ENCODE measurements at regions not wholly inside any gene's neighbourhood (a gene's known extent, or its start where the extent isn't known, plus 50 kb on each side); places are given as distances from the start of the nearest gene placed in this dataset.

DNA sequence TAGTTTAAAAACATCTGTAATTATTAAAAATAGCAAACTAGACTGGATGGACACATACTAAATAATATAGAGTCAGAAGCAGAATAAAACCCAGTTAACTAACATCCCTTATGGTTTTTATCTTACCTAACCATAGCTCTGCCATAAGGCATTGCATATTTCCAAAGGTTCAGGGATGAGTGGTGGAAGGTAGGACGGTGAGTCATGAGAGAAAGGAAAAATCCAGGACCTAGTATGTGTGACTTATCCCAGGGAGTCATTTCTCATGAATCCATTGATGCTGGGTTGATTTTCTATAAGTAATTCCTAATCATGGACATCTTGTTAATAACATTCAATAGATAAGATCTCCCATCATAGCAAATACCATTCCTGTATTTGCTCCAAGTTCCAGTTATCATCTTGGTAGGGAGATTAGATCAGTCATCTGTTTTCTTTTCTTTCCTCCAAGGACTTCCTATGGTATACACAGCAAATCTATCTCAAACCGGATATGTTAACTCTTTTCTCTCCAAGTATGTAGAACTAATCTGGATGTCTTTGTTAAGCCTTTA is 490.7 kb upstream of the B3GALT2 start:
- ChIA-PET POLR2A (no interaction called here), RAD21 (ENCODE audit: low non-redundant PET in 1 of 2, low total read pairs in 2 of 2, uncharacterized antibody in 2 of 2, unreplicated experiment in 2 of 2) (no interaction called here), CTCF (no interaction called here)
- DNase-seq (ENCODE audit: low read depth, low spot score), result no peak
- H3K4me1 ChIP-seq (ENCODE audit: control insufficient read depth in 1 of 2, insufficient read depth in 2 of 2, low read length in 2 of 2), result no peaks in the 10 kb centered on the region
- H3K27ac ChIP-seq (ENCODE audit: low read depth, low read length), result no peak overlapping the region
- intact Hi-C loops (cut with micrococcal nuclease), result no loop called here
- H3K9me3 ChIP-seq (ENCODE audit: control insufficient read depth in 1 of 2, insufficient read depth in 1 of 2, low read depth in 1 of 2, low read length in 2 of 2), result no peaks in the 10 kb centered on the region
- H3K4me3 ChIP-seq (replicated peaks in 1 of 2; ENCODE audit: low read depth in 1 of 2, low read length in 2 of 2), result no peak overlapping the region
- BruUV-seq (replicated peaks), result no TSS peak
- no peaks in the 10 kb centered on the region for H3K36me3 ChIP-seq (ENCODE audit: control insufficient read depth in 1 of 2, insufficient read depth in 2 of 2, low read length in 2 of 2)
- no peaks in the 10 kb centered on the region for H3K9me2 ChIP-seq (ENCODE audit: insufficient read depth)
- no peak overlapping the region for H3K9ac ChIP-seq (ENCODE audit: low read length)
- no peak overlapping the region for H2AFZ ChIP-seq (ENCODE audit: low read depth, low read length, poor library complexity, severe bottlenecking)
- ATAC-seq, result no peak
- TF ChIP-seq ELF1 (IDR thresholded peaks at IDR 0.05; ENCODE audit: borderline replicate concordance, low read depth) (no peak), ZFX (IDR thresholded peaks at IDR 0.05) (no peak), YY1 (IDR thresholded peaks at IDR 0.05; ENCODE audit: extremely low read depth, insufficient replicate concordance, low read depth, low read length) (no peak), CBX3 (IDR thresholded peaks at IDR 0.05; ENCODE audit: low read depth) (no peak), SIN3A (IDR thresholded peaks at IDR 0.05; ENCODE audit: low read depth) (no peak), TCF7L2 (IDR thresholded peaks at IDR 0.05; ENCODE audit: borderline replicate concordance, extremely low read depth, insufficient read depth, insufficient read length) (no peak), EZH2phosphoT487 (IDR thresholded peaks at IDR 0.05; ENCODE audit: borderline replicate concordance) (no peak), JUND (IDR thresholded peaks at IDR 0.05) (no peak), EGR1 (IDR thresholded peaks at IDR 0.05; ENCODE audit: low read depth) (no peak), EZH2 (IDR thresholded peaks at IDR 0.05) (no peak), ZNF274 (IDR thresholded peaks at IDR 0.05; ENCODE audit: low read depth, low read length) (no peak)
- TF ChIP-seq, protein P1, sequence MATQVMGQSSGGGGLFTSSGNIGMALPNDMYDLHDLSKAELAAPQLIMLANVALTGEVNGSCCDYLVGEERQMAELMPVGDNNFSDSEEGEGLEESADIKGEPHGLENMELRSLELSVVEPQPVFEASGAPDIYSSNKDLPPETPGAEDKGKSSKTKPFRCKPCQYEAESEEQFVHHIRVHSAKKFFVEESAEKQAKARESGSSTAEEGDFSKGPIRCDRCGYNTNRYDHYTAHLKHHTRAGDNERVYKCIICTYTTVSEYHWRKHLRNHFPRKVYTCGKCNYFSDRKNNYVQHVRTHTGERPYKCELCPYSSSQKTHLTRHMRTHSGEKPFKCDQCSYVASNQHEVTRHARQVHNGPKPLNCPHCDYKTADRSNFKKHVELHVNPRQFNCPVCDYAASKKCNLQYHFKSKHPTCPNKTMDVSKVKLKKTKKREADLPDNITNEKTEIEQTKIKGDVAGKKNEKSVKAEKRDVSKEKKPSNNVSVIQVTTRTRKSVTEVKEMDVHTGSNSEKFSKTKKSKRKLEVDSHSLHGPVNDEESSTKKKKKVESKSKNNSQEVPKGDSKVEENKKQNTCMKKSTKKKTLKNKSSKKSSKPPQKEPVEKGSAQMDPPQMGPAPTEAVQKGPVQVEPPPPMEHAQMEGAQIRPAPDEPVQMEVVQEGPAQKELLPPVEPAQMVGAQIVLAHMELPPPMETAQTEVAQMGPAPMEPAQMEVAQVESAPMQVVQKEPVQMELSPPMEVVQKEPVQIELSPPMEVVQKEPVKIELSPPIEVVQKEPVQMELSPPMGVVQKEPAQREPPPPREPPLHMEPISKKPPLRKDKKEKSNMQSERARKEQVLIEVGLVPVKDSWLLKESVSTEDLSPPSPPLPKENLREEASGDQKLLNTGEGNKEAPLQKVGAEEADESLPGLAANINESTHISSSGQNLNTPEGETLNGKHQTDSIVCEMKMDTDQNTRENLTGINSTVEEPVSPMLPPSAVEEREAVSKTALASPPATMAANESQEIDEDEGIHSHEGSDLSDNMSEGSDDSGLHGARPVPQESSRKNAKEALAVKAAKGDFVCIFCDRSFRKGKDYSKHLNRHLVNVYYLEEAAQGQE (IDR thresholded peaks at IDR 0.05; ENCODE audit: low read depth), result no peak
- TF ChIP-seq, protein P2, sequence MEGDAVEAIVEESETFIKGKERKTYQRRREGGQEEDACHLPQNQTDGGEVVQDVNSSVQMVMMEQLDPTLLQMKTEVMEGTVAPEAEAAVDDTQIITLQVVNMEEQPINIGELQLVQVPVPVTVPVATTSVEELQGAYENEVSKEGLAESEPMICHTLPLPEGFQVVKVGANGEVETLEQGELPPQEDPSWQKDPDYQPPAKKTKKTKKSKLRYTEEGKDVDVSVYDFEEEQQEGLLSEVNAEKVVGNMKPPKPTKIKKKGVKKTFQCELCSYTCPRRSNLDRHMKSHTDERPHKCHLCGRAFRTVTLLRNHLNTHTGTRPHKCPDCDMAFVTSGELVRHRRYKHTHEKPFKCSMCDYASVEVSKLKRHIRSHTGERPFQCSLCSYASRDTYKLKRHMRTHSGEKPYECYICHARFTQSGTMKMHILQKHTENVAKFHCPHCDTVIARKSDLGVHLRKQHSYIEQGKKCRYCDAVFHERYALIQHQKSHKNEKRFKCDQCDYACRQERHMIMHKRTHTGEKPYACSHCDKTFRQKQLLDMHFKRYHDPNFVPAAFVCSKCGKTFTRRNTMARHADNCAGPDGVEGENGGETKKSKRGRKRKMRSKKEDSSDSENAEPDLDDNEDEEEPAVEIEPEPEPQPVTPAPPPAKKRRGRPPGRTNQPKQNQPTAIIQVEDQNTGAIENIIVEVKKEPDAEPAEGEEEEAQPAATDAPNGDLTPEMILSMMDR (IDR thresholded peaks at IDR 0.05 in 2 of 3, conservative IDR thresholded peaks at IDR 0.05 in 1 of 3; ENCODE audit: borderline replicate concordance in 1 of 3, insufficient read depth in 1 of 3, low read depth in 2 of 3, low read length in 2 of 3), result no peak
- TF ChIP-seq, protein P3, sequence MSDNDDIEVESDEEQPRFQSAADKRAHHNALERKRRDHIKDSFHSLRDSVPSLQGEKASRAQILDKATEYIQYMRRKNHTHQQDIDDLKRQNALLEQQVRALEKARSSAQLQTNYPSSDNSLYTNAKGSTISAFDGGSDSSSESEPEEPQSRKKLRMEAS (IDR thresholded peaks at IDR 0.05), result no peak
- no peaks in the 10 kb centered on the region for H4K20me1 ChIP-seq (ENCODE audit: insufficient read depth)
- H3K79me2 ChIP-seq (ENCODE audit: insufficient read depth, low read length), result no peaks in the 10 kb centered on the region
- no peaks in the 10 kb centered on the region for H3K27me3 ChIP-seq (ENCODE audit: insufficient read depth, low read length)
- H3K4me2 ChIP-seq (ENCODE audit: low read length), result no peak overlapping the region

Measured in HCT116 (cell line).